H1 (cell line): ENCODE measurements at regions not wholly inside any gene's neighbourhood (a gene's known extent, or its start where the extent isn't known, plus 50 kb on each side); places are given as distances from the start of the nearest gene placed in this dataset.

Experiments
- CTCF ChIA-PET: fragments of 300-600 bp; sonication (Branson Sonifier 250); formaldehyde crosslinking; loops from one replicate; lab custom pipeline; 2021; ENCODE audit not compliant: partially characterized antibody; lab: Charles Lee
- POLR2A ChIA-PET: fragments of 300-600 bp; sonication (Branson Sonifier 250); formaldehyde crosslinking; loops from one replicate; lab custom pipeline; 2021; ENCODE audit warnings: inconsistent platforms; ENCODE audit not compliant: partially characterized antibody; lab: Charles Lee
- DNase-seq, 2 experiments: peaks; one replicate each; pipeline versions ENCODE4 v3.0.0 to v3.0.0-alpha.2; 2010 to 2022; ENCODE audit warnings: low spot score in 2 of 2, low read depth in 1 of 2, mixed read lengths in 1 of 2
- FAIRE-seq: peaks from 2 replicates; lab custom pipeline; 2011; peaks lifted over from hg19 to GRCh38; lab: Jason Lieb, UNC
- H2AFZ ChIP-seq: 2 replicates; pipeline ENCODE4 v1.8.1; 2012; ENCODE audit warnings: low read length, inconsistent platforms
- H2AK5ac ChIP-seq: 2 replicates; pipeline ENCODE4 v1.6.1; 2013; ENCODE audit warnings: low read depth, low read length
- H2BK120ac ChIP-seq: replicated peaks from 2 replicates; pipeline ENCODE3; 2013; ENCODE audit warnings: low read depth, low read length, inconsistent platforms
- H2BK12ac ChIP-seq: 2 replicates; pipeline ENCODE4 v1.6.1; 2013; ENCODE audit warnings: low read depth, low read length
- H2BK15ac ChIP-seq: 2 replicates; pipeline ENCODE4 v1.6.1; 2013; ENCODE audit warnings: low read length
- H2BK20ac ChIP-seq: 2 replicates; pipeline ENCODE4 v1.6.1; 2013; ENCODE audit warnings: low read length
- H2BK5ac ChIP-seq: 2 replicates; pipeline ENCODE4 v1.6.1; 2013; ENCODE audit warnings: low read depth, low read length
- H3K14ac ChIP-seq: 2 replicates; pipeline ENCODE4 v1.6.1; 2013; ENCODE audit warnings: inconsistent platforms; ENCODE audit not compliant: insufficient read length
- H3K18ac ChIP-seq: 2 replicates; pipeline ENCODE4 v1.6.1; 2013; ENCODE audit warnings: low read length; ENCODE audit errors: extremely low read depth
- H3K23ac ChIP-seq: 2 replicates; pipeline ENCODE4 v1.6.1; 2013; ENCODE audit warnings: inconsistent platforms; ENCODE audit not compliant: insufficient read length
- H3K23me2 ChIP-seq: 2 replicates; pipeline ENCODE4 v1.6.1; 2013; ENCODE audit warnings: low read depth, low read length
- H3K27ac ChIP-seq: 2 replicates; pipeline ENCODE4 v1.6.1; 2011; ENCODE audit warnings: low read depth, low read length, inconsistent platforms
- H3K27me3 ChIP-seq, 4 experiments: replicated peaks in 1 of 4; 1 replicate in 1 of 4; 2 replicates in 3 of 4; pipeline versions ENCODE4 v1.6.1 to v1.8.1; 2011 to 2013; ENCODE audit warnings: low read length in 3 of 4, mild to moderate bottlenecking in 3 of 4, inconsistent platforms in 2 of 4, mixed read lengths in 2 of 4, moderate library complexity in 1 of 4; ENCODE audit not compliant: control insufficient read depth in 3 of 4, insufficient read depth in 3 of 4; ENCODE audit errors: extremely low read depth in 1 of 4
- H3K36me3 ChIP-seq, 4 experiments: 2 replicates each; pipeline versions ENCODE4 v1.6.1 to v1.8.1; 2011 to 2013; ENCODE audit warnings: mild to moderate bottlenecking in 4 of 4, low read length in 3 of 4, moderate library complexity in 2 of 4, control low read depth in 1 of 4, inconsistent platforms in 1 of 4; ENCODE audit not compliant: insufficient read depth in 4 of 4, control insufficient read depth in 2 of 4
- H3K4ac ChIP-seq: replicated peaks from 2 replicates; pipeline ENCODE3; 2013; ENCODE audit warnings: low read length, low read depth, mixed read lengths, inconsistent platforms; ENCODE audit not compliant: insufficient read length
- H3K4me1 ChIP-seq, 4 experiments: replicated peaks in 1 of 4; 1 replicate in 1 of 4; 2 replicates in 3 of 4; pipeline versions ENCODE4 v1.6.1 to v1.8.1; 2011 to 2013; ENCODE audit warnings: low read length in 3 of 4, inconsistent platforms in 2 of 4, mixed read lengths in 1 of 4; ENCODE audit not compliant: insufficient read depth in 4 of 4, control insufficient read depth in 3 of 4
- H3K4me2 ChIP-seq, 2 experiments: 2 replicates each; pipeline versions ENCODE4 v1.6.1 to v1.8.1; 2011 to 2013; ENCODE audit warnings: low read depth in 2 of 2, low read length in 2 of 2, control low read depth in 1 of 2, inconsistent platforms in 1 of 2, mild to moderate bottlenecking in 1 of 2; ENCODE audit not compliant: insufficient read depth in 1 of 2
- H3K4me3 ChIP-seq, 4 experiments: fragments of 200-600, 300-600 bp in 1 of 4; sonication (generic), shearing (Covaris generic), sonication (Bioruptor Twin) in 1 of 4; 2 replicates each; pipeline versions ENCODE4 v1.5.1 to v1.8.1; 2011 to 2016; ENCODE audit warnings: low read length in 4 of 4, low read depth in 3 of 4, control low read depth in 2 of 4, inconsistent platforms in 2 of 4, mild to moderate bottlenecking in 2 of 4, mixed read lengths in 1 of 4, moderate library complexity in 1 of 4; ENCODE audit not compliant: insufficient read depth in 2 of 4; ENCODE audit errors: extremely low read depth in 1 of 4
- H3K56ac ChIP-seq: replicated peaks from 2 replicates; pipeline ENCODE3; 2013; ENCODE audit warnings: low read depth, mild to moderate bottlenecking, mixed read lengths, low read length, inconsistent platforms; ENCODE audit not compliant: insufficient read length
- H3K79me1 ChIP-seq: 2 replicates; pipeline ENCODE4 v1.6.1; 2013; ENCODE audit warnings: low read depth, low read length, control low read depth
- H3K79me2 ChIP-seq, 2 experiments: 2 replicates each; pipeline versions ENCODE4 v1.6.1 to v1.8.1; 2012 to 2013; ENCODE audit warnings: low read length in 2 of 2, mild to moderate bottlenecking in 2 of 2, inconsistent platforms in 1 of 2; ENCODE audit not compliant: insufficient read depth in 2 of 2, control insufficient read depth in 1 of 2
- H3K9ac ChIP-seq, 4 experiments: replicated peaks in 1 of 4; 1 replicate in 1 of 4; 2 replicates in 3 of 4; pipeline versions ENCODE4 v1.6.1 to v1.8.1; 2011 to 2013; ENCODE audit warnings: low read depth in 3 of 4, low read length in 3 of 4, control low read depth in 2 of 4, mild to moderate bottlenecking in 2 of 4, moderate library complexity in 2 of 4, inconsistent platforms in 1 of 4; ENCODE audit errors: extremely low read depth in 1 of 4
- H3K9me3 ChIP-seq, 2 experiments: 2 replicates each; pipeline versions ENCODE4 v1.6.1 to v1.8.1; 2012 to 2013; ENCODE audit warnings: mild to moderate bottlenecking in 2 of 2, moderate library complexity in 2 of 2, control low read depth in 1 of 2, inconsistent platforms in 1 of 2, low read depth in 1 of 2, low read length in 1 of 2, mixed read lengths in 1 of 2; ENCODE audit not compliant: insufficient read depth in 2 of 2
- H4K20me1 ChIP-seq, 2 experiments: replicated peaks in 1 of 2; 2 replicates each; pipeline versions ENCODE3 to v1.8.1; 2011 to 2013; ENCODE audit warnings: inconsistent platforms in 2 of 2, low read length in 2 of 2, mild to moderate bottlenecking in 1 of 2; ENCODE audit not compliant: insufficient read depth in 2 of 2, control insufficient read depth in 1 of 2
- H4K5ac ChIP-seq: 2 replicates; pipeline ENCODE4 v1.6.1; 2013; ENCODE audit warnings: low read length, low read depth, mixed read lengths, inconsistent platforms; ENCODE audit not compliant: insufficient read length
- H4K8ac ChIP-seq: 2 replicates; pipeline ENCODE4 v1.8.0; 2013; ENCODE audit warnings: mild to moderate bottlenecking, moderate library complexity, low read length, inconsistent platforms; ENCODE audit not compliant: insufficient read depth; ENCODE audit errors: extremely low read depth
- H4K91ac ChIP-seq: replicated peaks from 2 replicates; pipeline ENCODE3; 2013; ENCODE audit warnings: low read length, mixed read lengths, inconsistent platforms; ENCODE audit not compliant: insufficient read length
- BACH1 ChIP-seq: IDR thresholded peaks from 2 replicates; pipeline ENCODE4 v1.6.1; 2012; ENCODE audit warnings: low read length, improper control_type of control experiment
- CHD2 ChIP-seq: IDR thresholded peaks from 2 replicates; pipeline ENCODE4 v1.6.1; 2012; ENCODE audit warnings: low read length, improper control_type of control experiment
- CREB1 ChIP-seq: IDR thresholded peaks from 2 replicates; pipeline ENCODE4 v1.6.1; 2012; ENCODE audit warnings: inconsistent platforms
- CTBP2 ChIP-seq: IDR thresholded peaks from 2 replicates; pipeline ENCODE4 v1.7.0; 2011; ENCODE audit warnings: borderline replicate concordance, mild to moderate bottlenecking, moderate library complexity, mixed read lengths, low read length; ENCODE audit not compliant: insufficient read depth, insufficient read length
- KDM1A ChIP-seq: fragments of 200-600, 300-600 bp; sonication (generic); IDR thresholded peaks from 2 replicates; pipeline ENCODE4 v1.7.1; 2016; ENCODE audit warnings: mild to moderate bottlenecking, low read length, borderline replicate concordance
- KDM4A ChIP-seq: IDR thresholded peaks from one replicate; pipeline ENCODE4 v1.7.1; 2012; ENCODE audit warnings: low read depth, mild to moderate bottlenecking, moderate library complexity, low read length, inconsistent platforms; ENCODE audit not compliant: severe bottlenecking
- PHF8 ChIP-seq: fragments of 200-600 bp; sonication (generic); conservative IDR thresholded peaks from 2 replicates; pipeline ENCODE4 v1.7.1; 2012; ENCODE audit warnings: low read depth, mild to moderate bottlenecking, inconsistent platforms, low read length, moderate library complexity
- RAD21 ChIP-seq, 2 experiments: IDR thresholded peaks in 1 of 2; conservative IDR thresholded peaks in 1 of 2; 2 replicates each; pipeline ENCODE4 v1.6.1; 2011; ENCODE audit warnings: low read depth in 2 of 2, low read length in 2 of 2, improper control_type of control experiment in 1 of 2, inconsistent platforms in 1 of 2, mild to moderate bottlenecking in 1 of 2, moderate library complexity in 1 of 2
- RFX5 ChIP-seq: IDR thresholded peaks from 2 replicates; pipeline ENCODE4 v1.6.1; 2011; ENCODE audit warnings: low read depth, low read length, improper control_type of control experiment, borderline replicate concordance
- SAP30 ChIP-seq: fragments of 300-600 bp; sonication (generic); IDR thresholded peaks from 2 replicates; pipeline ENCODE4 v1.7.1; 2012; ENCODE audit warnings: low read length, moderate library complexity, mild to moderate bottlenecking, inconsistent platforms; ENCODE audit not compliant: insufficient read depth, insufficient replicate concordance
- SP1 ChIP-seq: IDR thresholded peaks from 2 replicates; pipeline ENCODE4 v1.6.1; 2011; ENCODE audit warnings: low read depth, low read length
- SRF ChIP-seq: IDR thresholded peaks from 2 replicates; pipeline ENCODE4 v1.6.1; 2011; ENCODE audit warnings: mild to moderate bottlenecking, low read depth, low read length, moderate library complexity
- WGBS, 2 experiments: shearing (Covaris generic) in 1 of 2; methylation state at CpG; one replicate each; pipeline versions ENCODE4 v1.1.6 to v1.1.7; 2013 to 2015; ENCODE audit warnings: low lambda C conversion rate in 2 of 2, mixed read lengths in 2 of 2, inconsistent platforms in 1 of 2, low coverage in 1 of 2, missing lambda C conversion rate in 1 of 2; ENCODE audit not compliant: insufficient replicate concordance in 2 of 2, insufficient coverage in 1 of 2, insufficient read length in 1 of 2; ENCODE audit errors: extremely low coverage in 1 of 2, missing lambda C conversion rate in 1 of 2; 5-methylcytosine and 5-hydroxymethylcytosine counted together
- TF ChIP-seq, protein P1 (sequence below), 3 experiments: IDR thresholded peaks; 1 replicate in 2 of 3; 2 replicates in 1 of 3; pipeline versions ENCODE4 v1.5.1 to v1.6.1; 2011; ENCODE audit warnings: low read length in 3 of 3, mild to moderate bottlenecking in 3 of 3, inconsistent platforms in 2 of 3, low read depth in 1 of 3, moderate library complexity in 1 of 3; ENCODE audit not compliant: insufficient read depth in 1 of 3; ENCODE audit errors: control extremely low read depth in 1 of 3

DNA sequence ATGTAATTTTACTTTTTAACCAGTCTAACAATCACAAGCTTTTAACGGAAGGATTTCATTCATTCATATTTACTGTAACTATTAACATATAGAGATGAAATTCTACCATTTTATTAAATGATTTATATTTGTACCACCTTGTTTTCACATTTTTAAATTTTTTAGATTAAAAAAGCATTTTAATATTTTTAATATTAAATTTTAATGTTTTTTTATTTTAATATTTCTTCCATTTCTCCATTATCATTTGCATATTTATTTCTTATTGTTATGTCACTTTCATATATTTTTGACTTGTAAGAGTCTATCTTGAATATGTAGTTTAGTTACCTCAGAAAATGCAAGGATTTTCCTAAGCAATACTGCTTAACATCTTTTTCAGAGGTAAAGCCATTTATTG, 1034.0 kb upstream of the PTPRD start:
- DNase-seq (no peak), FAIRE-seq (no peak)
- Histone ChIP-seq H4K20me1 (no peaks in the 10 kb centered on the region), H3K23me2 (no peaks in the 10 kb centered on the region), H2BK15ac (no peak overlapping the region), H2BK20ac (no peak overlapping the region), H3K27ac (no peak overlapping the region), H3K23ac (no peak overlapping the region), H3K4me2 (no peak overlapping the region), H2AFZ (no peak overlapping the region), H3K27me3 (no peaks in the 10 kb centered on the region), H3K4ac (no peak overlapping the region), H4K8ac (no peak overlapping the region), H2BK5ac (no peak overlapping the region), H2BK12ac (no peak overlapping the region), H2AK5ac (no peak overlapping the region), H3K79me2 (no peaks in the 10 kb centered on the region), H3K9ac (no peak overlapping the region), H4K5ac (no peak overlapping the region), H3K4me3 (no peak overlapping the region), H3K14ac (no peak overlapping the region), H3K79me1 (no peaks in the 10 kb centered on the region), H3K56ac (no peak overlapping the region), H3K4me1 (no peaks in the 10 kb centered on the region), H2BK120ac (no peak overlapping the region), H3K9me3 (no peaks in the 10 kb centered on the region), H3K36me3 (no peaks in the 10 kb centered on the region), H4K91ac (no peak overlapping the region), H3K18ac (no peak overlapping the region)
- ChIA-PET POLR2A (no interaction called here), CTCF (no interaction called here)
- TF ChIP-seq CREB1, result no peak
- TF ChIP-seq SRF, result no peak
- TF ChIP-seq RAD21 (IDR thresholded peaks at IDR 0.05 in 1 of 2, conservative IDR thresholded peaks at IDR 0.05 in 1 of 2; ENCODE audit: low read depth in 2 of 2, low read length in 2 of 2), result no peak
- no peak for TF ChIP-seq CTBP2
- TF ChIP-seq CHD2, result no peak
- TF ChIP-seq, protein P1, sequence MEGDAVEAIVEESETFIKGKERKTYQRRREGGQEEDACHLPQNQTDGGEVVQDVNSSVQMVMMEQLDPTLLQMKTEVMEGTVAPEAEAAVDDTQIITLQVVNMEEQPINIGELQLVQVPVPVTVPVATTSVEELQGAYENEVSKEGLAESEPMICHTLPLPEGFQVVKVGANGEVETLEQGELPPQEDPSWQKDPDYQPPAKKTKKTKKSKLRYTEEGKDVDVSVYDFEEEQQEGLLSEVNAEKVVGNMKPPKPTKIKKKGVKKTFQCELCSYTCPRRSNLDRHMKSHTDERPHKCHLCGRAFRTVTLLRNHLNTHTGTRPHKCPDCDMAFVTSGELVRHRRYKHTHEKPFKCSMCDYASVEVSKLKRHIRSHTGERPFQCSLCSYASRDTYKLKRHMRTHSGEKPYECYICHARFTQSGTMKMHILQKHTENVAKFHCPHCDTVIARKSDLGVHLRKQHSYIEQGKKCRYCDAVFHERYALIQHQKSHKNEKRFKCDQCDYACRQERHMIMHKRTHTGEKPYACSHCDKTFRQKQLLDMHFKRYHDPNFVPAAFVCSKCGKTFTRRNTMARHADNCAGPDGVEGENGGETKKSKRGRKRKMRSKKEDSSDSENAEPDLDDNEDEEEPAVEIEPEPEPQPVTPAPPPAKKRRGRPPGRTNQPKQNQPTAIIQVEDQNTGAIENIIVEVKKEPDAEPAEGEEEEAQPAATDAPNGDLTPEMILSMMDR (IDR thresholded peaks at IDR 0.05; ENCODE audit: control extremely low read depth in 1 of 3, insufficient read depth in 1 of 3, low read depth in 1 of 3, low read length in 3 of 3), result no peak
- no peak for TF ChIP-seq KDM1A
- no peak for TF ChIP-seq BACH1
- TF ChIP-seq SAP30, result no peak
- TF ChIP-seq SP1, result no peak
- TF ChIP-seq PHF8, result no peak
- no peak for TF ChIP-seq KDM4A
- no peak for TF ChIP-seq RFX5
- 94% methylated on average over 1 of the region's 1 CpG; no CpG with 5 or more reads in 1 of the 2 experiments for WGBS, 2 experiments
